Panc1 (cell line): ENCODE measurements at regions not wholly inside any gene's neighbourhood (a gene's known extent, or its start where the extent isn't known, plus 50 kb on each side); places are given as distances from the start of the nearest gene placed in this dataset.

Experiments
- ATAC-seq: fragments of 200-7000 bp; cut with Tn5 transposase; 2 replicates; pipeline ENCODE4 v1.9.1; 2020; ENCODE audit warnings: mild to moderate bottlenecking, moderate library complexity
- BruUV-seq: library from RNA; stranded (reverse); fragments of 400-500 nt; replicated peaks from 2 replicates; lab custom pipeline; 2021; lab: Mats Ljungman, UMichigan
- CTCF ChIA-PET: fragments of 300-600 bp; sonication (Branson Sonifier 250); formaldehyde crosslinking; loops from one replicate; lab custom pipeline; 2022; ENCODE audit warnings: antibody characterized with exemption; lab: Charles Lee
- POLR2A ChIA-PET: fragments of 300-600 bp; sonication (Branson Sonifier 250); formaldehyde crosslinking; loops from one replicate; lab custom pipeline; 2022; ENCODE audit warnings: antibody characterized with exemption; lab: Charles Lee
- DNase-seq: peaks from one replicate; pipeline ENCODE4 v3.0.0-alpha.2; 2010; ENCODE audit warnings: low read depth, low spot score
- H3K27ac ChIP-seq: 2 replicates; pipeline ENCODE4 v1.5.1; 2011; ENCODE audit warnings: mild to moderate bottlenecking, low read length, inconsistent platforms
- H3K27me3 ChIP-seq: fragments of 200-500 bp; sonication (Bioruptor generic); 2 replicates; pipeline ENCODE4 v1.6.0; 2014; ENCODE audit warnings: low read length, inconsistent platforms; ENCODE audit not compliant: control insufficient read depth, insufficient read depth
- H3K36me3 ChIP-seq: fragments of 200-500 bp; sonication (Bioruptor generic); 2 replicates; pipeline ENCODE4 v1.5.1; 2014; ENCODE audit warnings: inconsistent platforms, mild to moderate bottlenecking, low read length, moderate library complexity; ENCODE audit not compliant: control insufficient read depth, insufficient read depth
- H3K4me1 ChIP-seq: 2 replicates; pipeline ENCODE4 v1.5.1; 2011; ENCODE audit warnings: inconsistent platforms, mild to moderate bottlenecking, low read length, moderate library complexity; ENCODE audit not compliant: control insufficient read depth, insufficient read depth
- H3K4me3 ChIP-seq, 2 experiments: 2 replicates each; pipeline ENCODE4 v1.5.1; 2011 to 2012; ENCODE audit warnings: low read depth in 2 of 2, low read length in 2 of 2, mild to moderate bottlenecking in 2 of 2, inconsistent platforms in 1 of 2, moderate library complexity in 1 of 2
- H3K9me3 ChIP-seq: fragments of 200-500 bp; sonication (Bioruptor generic); 2 replicates; pipeline ENCODE4 v1.5.1; 2014; ENCODE audit warnings: low read depth, mild to moderate bottlenecking, inconsistent platforms, low read length, moderate library complexity; ENCODE audit not compliant: control insufficient read depth, insufficient read depth
- CTCF ChIP-seq: fragments of 450-650 bp; IDR thresholded peaks from 2 replicates; pipeline ENCODE4 v1.5.1; 2017; ENCODE audit warnings: mild to moderate bottlenecking
- POLR2AphosphoS5 ChIP-seq: IDR thresholded peaks from 2 replicates; pipeline ENCODE4 v1.6.1; 2012; ENCODE audit warnings: mild to moderate bottlenecking, low read depth, low read length, moderate library complexity
- REST ChIP-seq, 2 experiments: IDR thresholded peaks; 2 replicates each; pipeline ENCODE4 v1.6.1; 2011 to 2012; ENCODE audit warnings: low read depth in 2 of 2, control low read depth in 1 of 2, low read length in 1 of 2, mild to moderate bottlenecking in 1 of 2, moderate library complexity in 1 of 2; ENCODE audit not compliant: insufficient read depth in 1 of 2
- SIN3A ChIP-seq: IDR thresholded peaks from 2 replicates; pipeline ENCODE4 v1.6.1; 2012; ENCODE audit warnings: low read depth, mild to moderate bottlenecking, low read length, moderate library complexity, borderline replicate concordance; ENCODE audit not compliant: insufficient read depth
- TCF7L2 ChIP-seq: IDR thresholded peaks from 2 replicates; pipeline ENCODE4 v1.6.1; 2011; ENCODE audit warnings: mild to moderate bottlenecking, low read depth, low read length, inconsistent platforms
- in situ Hi-C: cut with HindIII; loops from 2 replicates; pipeline ENCODE4 v1.10.0; 2016; ENCODE audit warnings: low sequenced_read_pairs, low pct_unique_long_range_greater_than_20kb
- intact Hi-C: fragments of 100-400 bp; cut with micrococcal nuclease; formaldehyde crosslinking; loops from one replicate; pipeline ENCODE4 v1.10.0; 2022; ENCODE audit not compliant: unreplicated experiment

- no peak for ATAC-seq
Observed at GRCh38 chr1:58158016-58158415, 388.5 kb downstream of the OMA1 start.

GRCh38 chr1:58157256-58157655 lies 389.3 kb downstream of the OMA1 start:
- ATAC-seq (no peak), DNase-seq (no peak)
- TF ChIP-seq CTCF (no peak), POLR2AphosphoS5 (no peak), REST (IDR thresholded peaks at IDR 0.05; ENCODE audit: insufficient read depth in 1 of 2, low read depth in 2 of 2, low read length in 1 of 2) (no peak), SIN3A (no peak), TCF7L2 (no peak)
- ChIA-PET POLR2A (no interaction called here), CTCF (no interaction called here)
- Histone ChIP-seq H3K4me1 (no peaks in the 10 kb centered on the region), H3K4me3 (no peak overlapping the region), H3K27ac (no peak overlapping the region), H3K9me3 (no peaks in the 10 kb centered on the region), H3K27me3 (no peaks in the 10 kb centered on the region), H3K36me3 (no peaks in the 10 kb centered on the region)
- in situ Hi-C loops (no loop called here), intact Hi-C loops (no loop called here)
- no TSS peak for BruUV-seq

More at GRCh38 chr1:58158016-58158415, 388.5 kb downstream of the OMA1 start:
- no peak for TF ChIP-seq POLR2AphosphoS5
- no peak for TF ChIP-seq CTCF
- no peak for TF ChIP-seq REST (IDR thresholded peaks at IDR 0.05; ENCODE audit: insufficient read depth in 1 of 2, low read depth in 2 of 2, low read length in 1 of 2)
- TF ChIP-seq SIN3A, result no peak
- no peak for TF ChIP-seq TCF7L2
- Histone ChIP-seq H3K4me1 (no peaks in the 10 kb centered on the region), H3K36me3 (no peaks in the 10 kb centered on the region), H3K4me3 (no peak overlapping the region), H3K27ac (no peak overlapping the region), H3K27me3 (no peaks in the 10 kb centered on the region), H3K9me3 (no peaks in the 10 kb centered on the region)
- ChIA-PET CTCF (no interaction called here), POLR2A (no interaction called here)
- BruUV-seq, result no TSS peak
- in situ Hi-C loops (no loop called here), intact Hi-C loops (no loop called here)
- no peak for DNase-seq
